MV-4-11 (cell line): ENCODE measurements at regions not wholly inside any gene's neighbourhood (a gene's known extent, or its start where the extent isn't known, plus 50 kb on each side); places are given as distances from the start of the nearest gene placed in this dataset.

ENCODE experiments used
- DNase-seq: peaks from one replicate; lab custom pipeline; 2025; lab: John Stamatoyannopoulos, UW

- no peak for DNase-seq
Measured at GRCh38 chrX:151796576-151796975, 62.0 kb downstream of the CNGA2 start.

- no peak for DNase-seq
Measured at GRCh38 chrX:151801980-151802379, 67.4 kb downstream of the CNGA2 start.

GRCh38 chrX:151806967-151807540 lies 72.5 kb downstream of the CNGA2 start:
- DNase-seq: no peak

- DNase-seq: no peak
Measured at GRCh38 chrX:151812661-151813060, 78.1 kb downstream of the CNGA2 start.

- no peak for DNase-seq
Measured at GRCh38 chrX:151814767-151815166, 80.2 kb downstream of the CNGA2 start.

- no peak for DNase-seq
Measured at GRCh38 chrX:151815398-151815797, 80.9 kb downstream of the CNGA2 start.

GRCh38 chrX:151816934-151817333 lies 82.4 kb downstream of the CNGA2 start:
- no peak for DNase-seq

GRCh38 chrX:151818828-151819227 lies 84.3 kb downstream of the CNGA2 start:
- no peak for DNase-seq

- no peak for DNase-seq
Measured at GRCh38 chrX:151821226-151821625, 86.7 kb downstream of the CNGA2 start.

GRCh38 chrX:151825007-151825406 lies 87.7 kb upstream of the MAGEA4 start:
- DNase-seq: no peak

- DNase-seq: no peak
Measured at GRCh38 chrX:151825925-151826485, 86.7 kb upstream of the MAGEA4 start.

- no peak for DNase-seq
Measured at GRCh38 chrX:151828439-151829080, 84.1 kb upstream of the MAGEA4 start.

- DNase-seq: no peak
Measured at GRCh38 chrX:151830911-151831310, 81.8 kb upstream of the MAGEA4 start.

- DNase-seq: no peak
Measured at GRCh38 chrX:151852294-151852693, 60.4 kb upstream of the MAGEA4 start.

GRCh38 chrX:151854726-151855495 lies 57.8 kb upstream of the MAGEA4 start:
- DNase-seq: no peak

- no peak for DNase-seq
Measured at GRCh38 chrX:151859481-151859880, 53.2 kb upstream of the MAGEA4 start.

- peak; percentile 1 for DNase-seq
Measured at GRCh38 chrX:151860827-151861226, 51.9 kb upstream of the MAGEA4 start.
